Dendritic cell treated with granulocyte-macrophage colony-stimulating factor and Interleukin-4, amounts not matched to agents 40 ng/mL and 50 ng/mL, for 4 days (primary cell): ENCODE measurements at regions not wholly inside any gene's neighbourhood (a gene's known extent, or its start where the extent isn't known, plus 50 kb on each side); places are given as distances from the start of the nearest gene placed in this dataset.
"Not testable (repeated sequence)": the region's sequence is repeated elsewhere in the genome, so short reads cannot be mapped to it uniquely, and the experiment has no call there.

Source experiments
- H3K27ac Mint-ChIP-seq: one replicate; pipeline ENCODE4 v1.8.0; 2022; ENCODE audit warnings: mild to moderate bottlenecking, mixed read lengths
- H3K27me3 Mint-ChIP-seq: one replicate; pipeline ENCODE4 v1.8.0; 2022; ENCODE audit warnings: mild to moderate bottlenecking, mixed read lengths
- H3K36me3 Mint-ChIP-seq: one replicate; pipeline ENCODE4 v1.8.0; 2022; ENCODE audit warnings: low read depth, mixed read lengths
- H3K4me1 Mint-ChIP-seq: one replicate; pipeline ENCODE4 v1.8.0; 2022; ENCODE audit warnings: low read depth, mixed read lengths
- H3K4me3 Mint-ChIP-seq: one replicate; pipeline ENCODE4 v1.8.0; 2022; ENCODE audit warnings: mild to moderate bottlenecking, moderate library complexity, mixed read lengths
- H3K9me3 Mint-ChIP-seq: one replicate; pipeline ENCODE4 v1.8.0; 2022; ENCODE audit warnings: mixed read lengths
- intact Hi-C: fragments of 100-400 bp; cut with micrococcal nuclease; formaldehyde crosslinking; loops from one replicate; pipeline ENCODE4 v1.15.0; 2022

DNA sequence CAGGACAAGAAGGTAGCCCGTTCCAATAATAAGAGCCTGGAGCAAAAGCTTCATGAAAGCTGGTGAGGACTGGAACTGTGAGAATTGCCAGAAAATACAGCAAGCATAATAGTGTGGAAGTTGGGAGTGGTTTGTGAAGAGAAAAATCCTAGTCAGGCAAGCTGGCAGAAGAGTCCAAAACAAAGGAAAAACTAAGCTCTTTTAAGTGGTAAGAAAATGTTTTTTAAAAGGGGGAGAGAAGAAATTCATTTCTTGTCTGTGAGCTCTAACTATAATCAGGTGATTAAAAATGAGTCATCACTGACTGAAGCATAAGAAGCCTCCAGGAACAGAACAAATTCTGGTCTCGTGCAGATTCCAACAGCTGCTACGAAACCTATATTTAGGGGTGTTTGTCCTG, 102.6 kb downstream of the CAAP1 start:
- Mint-ChIP-seq H3K4me3 (no peak overlapping the region), H3K36me3 (no peaks in the 10 kb centered on the region), H3K27me3 (no peaks in the 10 kb centered on the region), H3K9me3 (no peaks in the 10 kb centered on the region), H3K4me1 (no peaks in the 10 kb centered on the region), H3K27ac (no peak overlapping the region)
- intact Hi-C loops, result no loop called here

DNA sequence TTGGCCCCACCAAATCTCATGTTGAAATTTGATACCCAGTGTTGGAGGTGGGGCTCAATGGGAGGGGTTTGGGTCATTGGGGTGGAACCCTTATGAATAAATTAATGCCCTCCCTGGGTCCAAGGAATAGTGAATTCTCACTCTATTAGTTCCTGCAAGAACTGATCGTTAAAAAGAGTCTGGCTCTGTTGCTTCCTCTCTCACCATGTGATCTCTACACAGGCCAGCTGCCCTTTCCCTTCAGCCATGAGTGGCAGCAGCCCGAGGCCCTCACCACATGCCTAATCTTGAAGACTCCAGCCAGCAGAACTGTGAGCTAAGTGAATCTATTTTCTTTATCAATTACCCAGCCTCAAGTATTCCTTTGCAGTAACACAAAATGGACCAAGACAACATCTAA, 106.0 kb downstream of the CAAP1 start:
- intact Hi-C loops, result no loop called here
- Mint-ChIP-seq H3K27ac (no peak overlapping the region), H3K27me3 (no peaks in the 10 kb centered on the region), H3K36me3 (no peaks in the 10 kb centered on the region), H3K9me3 (no peaks in the 10 kb centered on the region), H3K4me3 (no peak overlapping the region), H3K4me1 (no peaks in the 10 kb centered on the region)

DNA sequence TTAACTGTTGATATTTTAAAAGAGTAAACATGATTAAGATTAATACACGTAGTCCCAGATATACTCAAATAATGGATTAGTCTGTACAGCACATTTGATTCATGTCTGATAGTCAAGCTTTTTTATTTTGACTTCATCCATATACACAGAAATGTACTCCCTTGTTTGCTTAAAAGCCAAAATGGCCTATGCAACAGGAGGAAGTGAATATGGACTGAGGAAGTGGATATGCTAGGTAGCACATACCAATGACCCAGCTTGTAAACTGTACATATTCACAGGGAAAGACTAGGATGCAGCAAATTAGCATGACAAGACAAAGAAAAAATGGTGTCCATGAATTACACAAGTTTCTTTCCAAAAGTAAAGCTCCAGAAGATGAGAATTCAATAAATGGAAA, 109.7 kb downstream of the CAAP1 start:
- intact Hi-C loops, result no loop called here

DNA sequence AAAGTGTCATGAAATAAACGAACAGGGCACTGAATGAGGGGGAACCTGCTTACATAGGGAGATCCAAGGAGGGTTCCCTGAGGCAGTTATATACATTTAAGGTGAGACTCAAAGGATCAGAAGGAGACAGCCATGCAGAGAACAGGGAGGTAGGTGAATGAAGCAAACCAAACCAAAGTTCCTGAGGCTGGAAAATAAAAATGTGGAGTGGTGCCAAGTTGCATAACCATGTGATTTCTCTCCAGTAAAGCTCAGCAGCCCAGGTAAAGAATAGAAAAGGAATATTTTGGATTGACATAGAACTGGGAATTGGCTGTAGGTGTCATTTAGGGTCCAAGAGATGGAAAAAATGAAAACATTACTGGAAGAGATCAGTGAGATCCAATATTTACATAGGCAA, 110.7 kb downstream of the CAAP1 start:
- intact Hi-C loops, result no loop called here
- Mint-ChIP-seq H3K36me3 (no peaks in the 10 kb centered on the region), H3K27me3 (no peaks in the 10 kb centered on the region), H3K27ac (no peak overlapping the region), H3K4me1 (no peaks in the 10 kb centered on the region), H3K9me3 (no peaks in the 10 kb centered on the region), H3K4me3 (no peak overlapping the region)

More for the DNA sequence above, 109.7 kb downstream of the CAAP1 start:
- H3K36me3 Mint-ChIP-seq, result no peaks in the 10 kb centered on the region
- no peaks in the 10 kb centered on the region for H3K9me3 Mint-ChIP-seq
- no peaks in the 10 kb centered on the region for H3K27me3 Mint-ChIP-seq
- H3K4me1 Mint-ChIP-seq, result no peaks in the 10 kb centered on the region
- H3K4me3 Mint-ChIP-seq, result no peak overlapping the region
- H3K27ac Mint-ChIP-seq, result no peak overlapping the region

DNA sequence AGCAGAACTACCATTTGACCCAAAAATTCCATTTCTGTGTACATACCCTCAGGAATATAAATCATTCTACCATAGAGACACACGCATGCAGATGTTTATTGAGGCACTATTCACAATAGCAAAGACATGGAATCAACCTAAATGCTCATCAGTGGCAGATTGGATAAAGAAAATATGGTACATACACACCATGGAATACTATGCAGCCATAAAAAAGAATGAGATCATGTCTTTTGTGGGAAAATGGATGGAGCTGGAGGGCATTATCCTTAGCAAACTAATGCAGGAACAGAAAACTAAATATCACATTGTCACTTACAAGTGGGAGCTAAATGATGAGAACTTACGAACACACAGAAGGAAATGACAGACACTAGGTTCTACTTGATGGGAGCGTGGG, 112.3 kb downstream of the CAAP1 start:
- H3K4me1 Mint-ChIP-seq, intact Hi-C loops, H3K4me3 Mint-ChIP-seq, H3K36me3 Mint-ChIP-seq, H3K9me3 Mint-ChIP-seq, H3K27ac Mint-ChIP-seq, H3K27me3 Mint-ChIP-seq: not testable (repeated sequence)

DNA sequence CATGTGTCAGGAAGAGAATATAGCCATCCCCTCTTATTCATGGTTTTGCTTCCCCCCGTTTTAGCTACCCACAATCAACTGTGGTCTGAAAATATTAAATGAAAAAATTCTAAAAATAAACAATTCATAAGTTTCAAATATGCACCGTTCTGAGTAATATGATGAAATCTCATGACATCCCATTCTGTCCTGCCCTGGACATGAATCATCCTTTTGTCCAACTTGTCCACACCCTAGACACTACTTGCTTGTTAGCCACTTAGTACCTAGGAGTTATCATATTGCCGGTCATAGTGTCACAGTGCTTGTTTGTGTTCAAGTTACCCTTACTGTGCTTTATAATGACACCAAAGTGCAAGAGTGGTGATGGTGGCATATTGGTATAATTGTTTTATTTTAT, 113.5 kb downstream of the CAAP1 start:
- intact Hi-C loops, result no loop called here
- H3K9me3 Mint-ChIP-seq, result no peaks in the 10 kb centered on the region
- H3K4me1 Mint-ChIP-seq, result no peaks in the 10 kb centered on the region
- H3K36me3 Mint-ChIP-seq, result no peaks in the 10 kb centered on the region
- H3K4me3 Mint-ChIP-seq, result no peak overlapping the region
- no peaks in the 10 kb centered on the region for H3K27me3 Mint-ChIP-seq
- no peak overlapping the region for H3K27ac Mint-ChIP-seq

DNA sequence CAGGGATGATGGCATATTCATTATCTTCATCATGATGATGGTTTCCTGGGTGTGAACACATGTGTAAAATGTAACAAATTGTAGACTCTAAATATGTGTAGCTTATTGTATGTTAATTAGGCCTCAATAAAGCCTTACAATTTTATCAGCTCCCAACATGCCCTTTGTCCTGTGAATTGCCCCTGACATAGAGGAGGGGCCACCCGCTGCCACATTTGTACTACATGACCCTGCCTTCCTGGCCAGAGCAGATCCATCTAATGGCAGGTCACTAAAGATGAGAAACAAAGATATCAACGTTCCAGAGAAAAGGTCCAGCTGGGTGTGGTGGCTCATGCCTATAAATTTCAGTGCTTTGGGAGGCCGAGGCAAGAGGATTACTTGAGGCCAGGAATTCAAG, 117.2 kb downstream of the CAAP1 start:
- intact Hi-C loops, result no loop called here
- no peaks in the 10 kb centered on the region for H3K4me1 Mint-ChIP-seq

DNA sequence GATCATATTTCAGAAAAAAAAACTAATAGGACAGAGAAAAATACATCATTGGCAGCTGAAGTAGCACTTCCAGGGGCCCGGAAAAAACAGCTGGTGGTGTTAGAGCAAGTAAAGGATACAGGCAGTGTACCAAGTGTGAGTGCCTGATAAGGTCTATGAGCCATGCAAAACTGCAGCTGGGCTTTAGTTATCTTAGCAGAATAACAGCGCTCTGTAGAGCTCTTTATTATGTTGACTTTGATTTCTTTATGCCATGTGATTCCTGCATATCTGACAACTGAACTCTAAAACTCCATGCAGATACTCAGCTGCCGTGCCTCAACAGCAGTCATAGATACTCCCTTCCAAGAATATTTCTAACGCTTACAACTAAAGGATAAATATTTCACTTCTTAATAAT, 119.5 kb downstream of the CAAP1 start:
- no peaks in the 10 kb centered on the region for H3K4me1 Mint-ChIP-seq
- H3K27ac Mint-ChIP-seq, result no peak overlapping the region
- no peaks in the 10 kb centered on the region for H3K9me3 Mint-ChIP-seq
- H3K27me3 Mint-ChIP-seq, result peaks cover 2% of the 10 kb centered on the region
- H3K36me3 Mint-ChIP-seq, result no peaks in the 10 kb centered on the region
- no peak overlapping the region for H3K4me3 Mint-ChIP-seq
- intact Hi-C loops, result no loop called here

More for the DNA sequence above, 117.2 kb downstream of the CAAP1 start:
- H3K27ac Mint-ChIP-seq, result no peak overlapping the region
- no peaks in the 10 kb centered on the region for H3K9me3 Mint-ChIP-seq
- no peaks in the 10 kb centered on the region for H3K36me3 Mint-ChIP-seq
- no peak overlapping the region for H3K4me3 Mint-ChIP-seq
- no peaks in the 10 kb centered on the region for H3K27me3 Mint-ChIP-seq

DNA sequence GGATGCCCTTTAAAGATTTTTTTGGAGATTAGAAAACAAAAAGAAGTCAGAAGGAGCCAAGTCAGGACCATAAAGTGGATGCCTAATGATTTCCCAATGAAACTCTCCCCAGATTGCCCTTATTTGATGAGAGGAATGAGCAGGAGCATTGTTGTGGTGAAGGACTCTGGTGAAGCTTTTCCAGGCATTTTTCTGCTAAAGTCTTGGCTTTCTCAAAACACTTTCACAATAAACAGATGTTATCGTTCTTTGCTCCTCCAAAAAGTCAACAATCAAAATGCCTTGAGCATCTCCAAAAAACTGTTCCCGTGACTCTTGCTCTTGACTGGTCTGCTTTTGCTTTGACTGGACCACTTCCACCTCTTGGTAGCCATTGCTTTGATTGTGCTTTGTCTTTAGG, 121.8 kb downstream of the CAAP1 start:
- Mint-ChIP-seq H3K27ac (no peak overlapping the region), H3K36me3 (no peaks in the 10 kb centered on the region), H3K9me3 (no peaks in the 10 kb centered on the region), H3K27me3 (peaks cover 2% of the 10 kb centered on the region), H3K4me1 (no peaks in the 10 kb centered on the region), H3K4me3 (no peak overlapping the region)
- intact Hi-C loops, result no loop called here

DNA sequence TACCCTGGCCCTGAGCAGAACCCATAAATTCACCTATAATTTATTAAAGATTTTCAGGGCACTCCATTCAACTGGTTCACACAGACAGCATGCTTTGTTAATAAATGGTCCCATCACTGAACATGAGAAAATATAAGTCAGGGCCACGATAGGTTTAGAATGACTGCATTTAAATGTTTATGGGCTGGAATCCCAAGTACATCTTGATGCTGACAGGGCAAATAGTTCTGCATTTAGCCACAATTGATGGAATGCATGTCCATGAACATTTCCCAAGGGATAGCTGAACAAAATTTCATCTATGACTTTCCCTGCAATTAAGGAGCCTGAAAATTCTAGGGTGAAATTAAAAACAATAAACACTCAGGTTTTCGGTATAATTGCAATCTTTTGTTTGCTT, 124.5 kb downstream of the CAAP1 start:
- no peaks in the 10 kb centered on the region for H3K4me1 Mint-ChIP-seq
- no peak overlapping the region for H3K4me3 Mint-ChIP-seq
- H3K36me3 Mint-ChIP-seq, result no peaks in the 10 kb centered on the region
- intact Hi-C loops, result no loop called here
- peaks cover 2% of the 10 kb centered on the region for H3K27me3 Mint-ChIP-seq
- H3K27ac Mint-ChIP-seq, result no peak overlapping the region
- H3K9me3 Mint-ChIP-seq, result no peaks in the 10 kb centered on the region

DNA sequence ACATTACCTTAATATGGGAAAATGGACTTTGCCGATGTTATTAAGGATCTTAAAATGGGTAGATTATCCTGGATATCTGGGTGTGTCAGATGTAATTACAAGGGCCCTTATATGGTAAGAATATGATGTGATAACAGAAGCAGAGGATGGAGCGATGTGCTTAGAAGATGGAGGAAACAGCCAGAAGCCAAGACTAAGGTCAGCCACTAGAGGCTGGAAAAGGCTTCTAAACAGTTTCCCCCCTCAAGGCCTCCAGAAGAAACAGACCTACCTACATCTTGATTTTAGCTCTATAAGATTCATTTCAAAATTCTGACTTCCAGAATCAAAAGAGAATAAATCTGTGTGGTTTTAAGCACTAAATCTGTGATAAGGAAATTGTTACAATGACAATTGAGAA, 131.9 kb downstream of the CAAP1 start:
- Mint-ChIP-seq H3K36me3 (no peaks in the 10 kb centered on the region), H3K4me1 (no peaks in the 10 kb centered on the region), H3K27me3 (peaks cover 1% of the 10 kb centered on the region), H3K9me3 (no peaks in the 10 kb centered on the region), H3K27ac (no peak overlapping the region), H3K4me3 (no peak overlapping the region)
- intact Hi-C loops, result no loop called here

DNA sequence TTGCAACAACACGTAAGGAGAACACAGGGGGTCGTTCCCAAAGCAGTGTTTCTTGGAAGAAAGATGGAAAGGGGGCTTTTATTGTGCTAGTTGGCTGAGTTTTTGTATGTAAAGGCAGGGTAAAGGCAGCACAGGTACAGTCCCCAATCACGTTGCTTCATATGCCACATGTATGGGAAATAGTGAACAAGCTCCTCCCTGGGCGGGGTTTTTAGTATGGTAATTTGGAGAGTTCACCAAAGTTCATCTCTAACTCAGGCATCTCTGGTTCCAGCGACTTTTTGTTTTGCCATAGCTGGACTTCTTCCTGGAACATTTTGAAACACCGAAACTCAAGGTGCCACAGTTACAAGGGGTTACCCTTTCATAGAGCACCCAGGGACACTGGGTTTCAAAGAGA, 133.9 kb downstream of the CAAP1 start:
- Mint-ChIP-seq H3K4me1 (no peaks in the 10 kb centered on the region), H3K27ac (no peak overlapping the region), H3K36me3 (no peaks in the 10 kb centered on the region), H3K4me3 (no peak overlapping the region), H3K27me3 (peaks cover 1% of the 10 kb centered on the region), H3K9me3 (no peaks in the 10 kb centered on the region)
- intact Hi-C loops, result no loop called here

DNA sequence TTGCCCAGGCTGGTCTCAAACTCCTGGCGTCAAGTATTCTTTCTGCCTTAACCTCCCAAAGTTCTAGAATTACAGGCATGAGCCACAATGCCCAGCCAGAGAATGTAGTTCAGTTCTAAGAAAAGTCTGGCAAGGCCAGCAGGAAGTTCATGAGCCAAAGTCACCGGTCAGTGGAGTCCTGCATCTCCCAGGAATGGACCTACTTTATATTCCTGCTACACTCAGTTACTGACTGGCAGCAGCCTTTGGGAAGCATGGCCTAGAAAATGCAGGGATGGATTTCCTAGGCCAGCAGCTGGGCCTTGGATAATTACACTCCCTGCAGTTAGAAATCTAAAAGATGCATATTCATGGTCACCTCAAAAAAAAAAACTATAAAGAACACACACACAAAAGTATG, 135.7 kb downstream of the CAAP1 start:
- no peak overlapping the region for H3K27ac Mint-ChIP-seq
- no peaks in the 10 kb centered on the region for H3K9me3 Mint-ChIP-seq
- no peaks in the 10 kb centered on the region for H3K4me1 Mint-ChIP-seq

DNA sequence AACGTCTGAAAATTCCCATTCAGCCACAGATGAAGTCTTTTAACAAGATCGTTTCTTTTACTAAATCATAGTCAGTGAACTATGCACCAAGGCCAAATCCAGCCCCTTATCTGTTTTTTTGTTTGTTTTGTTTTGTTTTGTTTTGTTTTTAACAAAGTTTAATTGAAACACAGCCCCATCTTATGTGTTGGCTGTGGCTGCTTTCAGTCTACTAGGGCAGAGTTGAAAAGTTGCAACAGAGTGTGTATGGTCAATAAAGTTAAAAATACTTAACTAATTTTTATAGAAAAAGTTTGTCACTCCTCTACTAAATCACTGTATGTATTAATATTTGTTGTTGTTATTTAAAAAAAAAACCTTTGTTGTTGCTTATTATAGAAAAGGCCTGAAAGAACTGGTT, 137.1 kb downstream of the CAAP1 start:
- peaks cover 1% of the 10 kb centered on the region for H3K27me3 Mint-ChIP-seq
- H3K27ac Mint-ChIP-seq, result no peak overlapping the region
- H3K4me1 Mint-ChIP-seq, result no peaks in the 10 kb centered on the region

More for the DNA sequence above, 135.7 kb downstream of the CAAP1 start:
- no peak overlapping the region for H3K4me3 Mint-ChIP-seq
- intact Hi-C loops, result no loop called here
- no peaks in the 10 kb centered on the region for H3K36me3 Mint-ChIP-seq
- H3K27me3 Mint-ChIP-seq, result peaks cover 1% of the 10 kb centered on the region

DNA sequence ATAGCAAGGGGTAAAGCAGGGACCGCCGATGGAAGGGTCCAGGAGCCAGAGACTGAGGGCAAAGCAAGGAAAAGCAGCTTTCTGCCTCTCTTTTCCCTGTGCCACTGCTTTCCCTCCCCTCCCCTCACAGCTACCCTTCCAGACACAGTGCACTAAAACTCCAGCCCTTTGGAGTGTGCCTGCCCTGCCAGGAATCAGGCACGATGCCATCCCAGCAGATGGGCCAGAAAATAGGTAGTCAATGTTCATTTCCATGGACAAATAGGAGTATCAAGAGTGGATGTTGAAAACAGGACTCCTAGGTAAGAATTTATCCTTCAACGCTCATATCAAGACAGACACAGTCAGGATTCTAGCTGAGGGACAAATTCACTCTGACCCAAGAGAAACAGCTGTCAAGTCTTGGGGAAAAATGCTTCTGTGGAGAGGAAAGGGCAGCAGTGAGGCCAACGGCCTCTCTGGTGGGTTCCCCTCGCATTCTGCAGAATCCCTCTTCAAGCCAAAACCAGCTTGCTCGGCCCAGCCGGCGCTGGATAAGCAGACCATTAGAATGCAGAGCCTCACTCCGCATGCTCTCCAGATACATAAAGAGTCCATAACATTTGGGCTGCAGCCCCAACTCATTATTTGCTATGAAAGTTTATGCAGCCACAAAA, 138.0 kb downstream of the CAAP1 start:
- H3K27me3 Mint-ChIP-seq, result peaks cover 1% of the 10 kb centered on the region
- no peaks in the 10 kb centered on the region for H3K36me3 Mint-ChIP-seq
- H3K9me3 Mint-ChIP-seq, result no peaks in the 10 kb centered on the region
- intact Hi-C loops, result no loop called here
- no peak overlapping the region for H3K27ac Mint-ChIP-seq
- no peaks in the 10 kb centered on the region for H3K4me1 Mint-ChIP-seq
- H3K4me3 Mint-ChIP-seq, result no peak overlapping the region

More for the DNA sequence above, 137.1 kb downstream of the CAAP1 start:
- H3K9me3 Mint-ChIP-seq, result no peaks in the 10 kb centered on the region
- intact Hi-C loops, result no loop called here
- H3K4me3 Mint-ChIP-seq, result no peak overlapping the region
- H3K36me3 Mint-ChIP-seq, result no peaks in the 10 kb centered on the region
